Suprapubic skin (tissue), 4 donors: ENCODE measurements at regions not wholly inside any gene's neighbourhood (a gene's known extent, or its start where the extent isn't known, plus 50 kb on each side); places are given as distances from the start of the nearest gene placed in this dataset.

Experiments
- DNase-seq, 2 donors: peaks; one replicate each; pipeline ENCODE4 v3.0.0-alpha.2; 2019; ENCODE audit warnings: low spot score in 2 of 2
- H3K27ac ChIP-seq: fragments of 200-600 bp; sonication (generic); one replicate; pipeline ENCODE4 v1.5.1; 2019
- H3K27me3 ChIP-seq: fragments of 200-600 bp; sonication (generic); one replicate; pipeline ENCODE4 v1.5.1; 2019
- H3K36me3 ChIP-seq: fragments of 200-600 bp; sonication (generic); one replicate; pipeline ENCODE4 v1.5.1; 2019
- H3K4me1 ChIP-seq: fragments of 200-600 bp; sonication (generic); one replicate; pipeline ENCODE4 v1.5.1; 2019
- H3K4me3 ChIP-seq: fragments of 200-600 bp; sonication (generic); one replicate; pipeline ENCODE4 v1.5.1; 2019; ENCODE audit warnings: mild to moderate bottlenecking
- H3K9me3 ChIP-seq: fragments of 200-600 bp; sonication (generic); one replicate; pipeline ENCODE4 v1.5.1; 2019
- CTCF ChIP-seq, 2 donors: fragments of 200-600 bp in 1 of 2; fragments of 450-650 bp in 1 of 2; sonication (generic) in 1 of 2; IDR thresholded peaks; one replicate each; pipeline ENCODE4 v1.5.1; 2016 to 2019; ENCODE audit warnings: antibody characterized with exemption in 2 of 2, mild to moderate bottlenecking in 1 of 2, moderate library complexity in 1 of 2
- EP300 ChIP-seq: sonication (generic); formaldehyde crosslinking; IDR thresholded peaks from one replicate; pipeline ENCODE4 v1.6.1; 2017; ENCODE audit warnings: antibody characterized with exemption
- POLR2A ChIP-seq, 2 donors: fragments of 450-650 bp; IDR thresholded peaks; one replicate each; pipeline ENCODE4 v1.6.1; 2017; ENCODE audit warnings: antibody characterized with exemption in 2 of 2, mild to moderate bottlenecking in 2 of 2, moderate library complexity in 2 of 2
- POLR2AphosphoS5 ChIP-seq, 3 donors: sonication (generic); formaldehyde crosslinking; IDR thresholded peaks; one replicate each; pipeline ENCODE4 v1.6.1; 2017; ENCODE audit warnings: antibody characterized with exemption in 3 of 3
- WGBS: methylation state at CpG from one replicate; pipeline ENCODE4 v1.1.5; 2018; 5-methylcytosine and 5-hydroxymethylcytosine counted together

GRCh38 chr18:57214976-57215375 lies 68.1 kb downstream of the BOD1L2 start:
- 95% methylated on average over 3 of the region's 3 CpGs for WGBS
- H3K9me3 ChIP-seq: no peaks in the 10 kb centered on the region

GRCh38 chr18:57218281-57218680 lies 71.4 kb downstream of the BOD1L2 start:
- Histone ChIP-seq H3K36me3 (no peaks in the 10 kb centered on the region), H3K4me1 (no peaks in the 10 kb centered on the region), H3K27ac (no peak overlapping the region), H3K9me3 (no peaks in the 10 kb centered on the region), H3K4me3 (no peak overlapping the region), H3K27me3 (peaks cover 5% of the 10 kb centered on the region)
- DNase-seq: no peak
- no peak for TF ChIP-seq EP300
- no peak for TF ChIP-seq CTCF (IDR thresholded peaks at IDR 0.05)
- TF ChIP-seq POLR2A (IDR thresholded peaks at IDR 0.05): no peak
- no peak for TF ChIP-seq POLR2AphosphoS5 (IDR thresholded peaks at IDR 0.05)
- WGBS: 85% methylated on average over 6 of the region's 6 CpGs

More at GRCh38 chr18:57214976-57215375, 68.1 kb downstream of the BOD1L2 start:
- H3K36me3 ChIP-seq: no peaks in the 10 kb centered on the region
- no peak overlapping the region for H3K4me3 ChIP-seq
- DNase-seq: no peak
- H3K27ac ChIP-seq: no peak overlapping the region
- H3K27me3 ChIP-seq: peaks cover 9% of the 10 kb centered on the region
- no peak for TF ChIP-seq CTCF (IDR thresholded peaks at IDR 0.05)
- no peak for TF ChIP-seq POLR2AphosphoS5 (IDR thresholded peaks at IDR 0.05)
- TF ChIP-seq EP300: no peak
- TF ChIP-seq POLR2A (IDR thresholded peaks at IDR 0.05): no peak
- peaks cover 7% of the 10 kb centered on the region for H3K4me1 ChIP-seq

GRCh38 chr18:57219964-57220363 lies 73.1 kb downstream of the BOD1L2 start:
- Histone ChIP-seq H3K36me3 (no peaks in the 10 kb centered on the region), H3K27me3 (no peaks in the 10 kb centered on the region), H3K27ac (no peak overlapping the region), H3K4me1 (no peaks in the 10 kb centered on the region), H3K4me3 (no peak overlapping the region), H3K9me3 (no peaks in the 10 kb centered on the region)
- TF ChIP-seq POLR2AphosphoS5 (IDR thresholded peaks at IDR 0.05): no peak
- no peak for TF ChIP-seq POLR2A (IDR thresholded peaks at IDR 0.05)
- no peak for TF ChIP-seq CTCF (IDR thresholded peaks at IDR 0.05)
- TF ChIP-seq EP300: no peak
- DNase-seq: no peak

GRCh38 chr18:57220480-57220879 lies 73.6 kb downstream of the BOD1L2 start:
- Histone ChIP-seq H3K27ac (no peak overlapping the region), H3K4me1 (no peaks in the 10 kb centered on the region), H3K4me3 (no peak overlapping the region), H3K27me3 (no peaks in the 10 kb centered on the region), H3K9me3 (no peaks in the 10 kb centered on the region), H3K36me3 (no peaks in the 10 kb centered on the region)
- WGBS: 23% methylated on average over 3 of the region's 3 CpGs
- TF ChIP-seq POLR2AphosphoS5 (IDR thresholded peaks at IDR 0.05): no peak
- no peak for DNase-seq

DNA sequence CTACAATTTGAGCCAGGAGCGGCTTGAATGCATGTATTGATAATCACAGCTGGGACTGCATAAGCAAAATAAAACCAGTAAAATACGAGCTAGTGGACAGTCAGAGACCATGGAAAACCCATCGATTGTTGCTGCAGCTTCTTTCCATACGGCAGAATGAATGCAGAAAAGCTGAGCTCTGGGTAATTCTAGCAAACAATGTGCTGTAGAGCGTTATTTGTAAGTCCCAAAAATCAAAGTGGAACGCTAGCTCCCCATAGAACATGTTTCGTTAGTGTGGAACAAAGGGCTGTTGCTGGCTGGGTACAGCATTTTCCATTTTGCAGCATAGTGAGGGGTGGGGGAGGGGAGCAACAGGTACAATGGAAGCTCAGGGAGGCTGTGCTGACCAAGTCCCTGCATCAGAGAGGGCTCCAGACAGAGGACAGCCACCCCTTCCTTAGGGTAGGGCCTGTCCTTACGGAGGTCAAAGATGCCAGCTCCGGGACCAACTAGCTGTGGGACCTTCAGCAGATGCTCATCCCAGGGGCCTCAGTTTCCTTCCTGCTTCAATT lies 74.1 kb downstream of the BOD1L2 start:
- no peaks in the 10 kb centered on the region for H3K27me3 ChIP-seq
- H3K4me3 ChIP-seq: no peak overlapping the region
- DNase-seq: no peak
- no peak for TF ChIP-seq CTCF (IDR thresholded peaks at IDR 0.05)
- no peak for TF ChIP-seq EP300
- no peak for TF ChIP-seq POLR2A (IDR thresholded peaks at IDR 0.05)
- no peak for TF ChIP-seq POLR2AphosphoS5 (IDR thresholded peaks at IDR 0.05)
- H3K9me3 ChIP-seq: no peaks in the 10 kb centered on the region
- H3K36me3 ChIP-seq: no peaks in the 10 kb centered on the region
- no peak overlapping the region for H3K27ac ChIP-seq
- WGBS: 72% methylated on average over 9 of the region's 9 CpGs
- H3K4me1 ChIP-seq: no peaks in the 10 kb centered on the region
